Neural cell (in vitro differentiated cells): ENCODE measurements at regions not wholly inside any gene's neighbourhood (a gene's known extent, or its start where the extent isn't known, plus 50 kb on each side); places are given as distances from the start of the nearest gene placed in this dataset.

Source experiments
- H2AFZ ChIP-seq: fragments of 200-600, 300-800 bp; sonication (generic), shearing (Covaris generic); 2 replicates; pipeline ENCODE4 v1.6.0; 2014; ENCODE audit warnings: low read depth, mild to moderate bottlenecking, antibody characterized with exemption, low read length, moderate library complexity
- H3F3A ChIP-seq: fragments of 200-600 bp; shearing (Covaris generic); 2 replicates; pipeline ENCODE4 v1.6.1; 2016; ENCODE audit warnings: mild to moderate bottlenecking, moderate library complexity, mixed read lengths, antibody characterized with exemption, low read length; ENCODE audit not compliant: insufficient read depth, poor library complexity, severe bottlenecking
- H3K27ac ChIP-seq: fragments of 200-600, 300-800 bp; sonication (generic), shearing (Covaris generic); 2 replicates; pipeline ENCODE4 v1.5.1; 2014; ENCODE audit warnings: mild to moderate bottlenecking, low read length, moderate library complexity
- H3K27me3 ChIP-seq: fragments of 300-800, 200-600 bp; sonication (generic), shearing (Covaris generic); 2 replicates; pipeline ENCODE4 v1.6.0; 2014; ENCODE audit warnings: mild to moderate bottlenecking, low read depth, low read length, moderate library complexity; ENCODE audit not compliant: insufficient read depth
- H3K36me3 ChIP-seq: fragments of 300-800, 200-600 bp; sonication (generic), shearing (Covaris generic); 2 replicates; pipeline ENCODE4 v1.5.1; 2014; ENCODE audit warnings: mild to moderate bottlenecking, antibody characterized with exemption, low read length, moderate library complexity; ENCODE audit not compliant: insufficient read depth
- H3K4me2 ChIP-seq: fragments of 300-800, 200-600 bp; sonication (generic), shearing (Covaris generic); 2 replicates; pipeline ENCODE4 v1.6.0; 2014; ENCODE audit warnings: mild to moderate bottlenecking, low read length
- H3K4me3 ChIP-seq: fragments of 300-800, 200-600 bp; sonication (generic), shearing (Covaris generic); 2 replicates; pipeline ENCODE4 v1.5.1; 2014; ENCODE audit warnings: mild to moderate bottlenecking, low read length, moderate library complexity
- H3K79me2 ChIP-seq: fragments of 200-600 bp; shearing (Covaris generic); replicated peaks from 2 replicates; pipeline ENCODE4 v1.6.0; 2014; ENCODE audit warnings: mild to moderate bottlenecking, low read length, moderate library complexity; ENCODE audit not compliant: insufficient read depth
- H3K9ac ChIP-seq: fragments of 300-800, 200-600 bp; sonication (generic), shearing (Covaris generic); 2 replicates; pipeline ENCODE4 v1.6.1; 2016; ENCODE audit warnings: mild to moderate bottlenecking, low read length, mixed read lengths
- H3K9me2 ChIP-seq: fragments of 200-600 bp; shearing (Covaris generic); 2 replicates; pipeline ENCODE4 v1.6.1; 2016; ENCODE audit warnings: mild to moderate bottlenecking, low read length, mixed read lengths; ENCODE audit not compliant: insufficient read depth
- H3K9me3 ChIP-seq: fragments of 200-600, 300-800 bp; sonication (generic), shearing (Covaris generic); 2 replicates; pipeline ENCODE4 v1.6.1; 2016; ENCODE audit warnings: mild to moderate bottlenecking, mixed run types, low read length, moderate library complexity, mixed read lengths
- H4K20me1 ChIP-seq: fragments of 200-600 bp; shearing (Covaris generic); 2 replicates; pipeline ENCODE4 v1.6.1; 2016; ENCODE audit warnings: mild to moderate bottlenecking, mixed run types; ENCODE audit not compliant: insufficient read depth
- EP300 ChIP-seq: fragments of 450-650 bp; conservative IDR thresholded peaks from 2 replicates; pipeline ENCODE4 v1.6.1; 2014; ENCODE audit warnings: antibody characterized with exemption, mild to moderate bottlenecking, moderate library complexity; ENCODE audit not compliant: poor library complexity, severe bottlenecking
- EZH2 ChIP-seq: fragments of 200-600, 300-800 bp; shearing (Covaris generic), sonication (generic); IDR thresholded peaks from 2 replicates; pipeline ENCODE4 v1.6.1; 2014; ENCODE audit warnings: antibody characterized with exemption, low read length, borderline replicate concordance, mild to moderate bottlenecking; ENCODE audit not compliant: insufficient read depth, poor library complexity, severe bottlenecking
- MXI1 ChIP-seq: fragments of 450-650 bp; conservative IDR thresholded peaks from 2 replicates; pipeline ENCODE4 v1.6.1; 2014; ENCODE audit warnings: antibody characterized with exemption, mild to moderate bottlenecking; ENCODE audit not compliant: poor library complexity, severe bottlenecking
- POLR2AphosphoS5 ChIP-seq: IDR thresholded peaks from 2 replicates; pipeline ENCODE4 v1.6.1; 2012
- RAD21 ChIP-seq: fragments of 450-650 bp; conservative IDR thresholded peaks from 2 replicates; pipeline ENCODE4 v1.6.1; 2014; ENCODE audit warnings: antibody characterized with exemption, mild to moderate bottlenecking, moderate library complexity
- SMC3 ChIP-seq: fragments of 450-650 bp; conservative IDR thresholded peaks from 2 replicates; pipeline ENCODE4 v1.6.1; 2014; ENCODE audit warnings: antibody characterized with exemption, mild to moderate bottlenecking, moderate library complexity; ENCODE audit not compliant: poor library complexity
- TAF1 ChIP-seq: IDR thresholded peaks from 2 replicates; pipeline ENCODE4 v1.6.1; 2012; ENCODE audit warnings: low read depth
- TF ChIP-seq, protein P1 (sequence below): IDR thresholded peaks from 2 replicates; pipeline ENCODE4 v1.6.1; 2012; ENCODE audit warnings: borderline replicate concordance
- TF ChIP-seq, protein P2 (sequence below): fragments of 450-650 bp; IDR thresholded peaks from 2 replicates; pipeline ENCODE4 v1.5.1; 2014; ENCODE audit warnings: antibody characterized with exemption, mild to moderate bottlenecking, moderate library complexity; ENCODE audit not compliant: poor library complexity, severe bottlenecking

DNA sequence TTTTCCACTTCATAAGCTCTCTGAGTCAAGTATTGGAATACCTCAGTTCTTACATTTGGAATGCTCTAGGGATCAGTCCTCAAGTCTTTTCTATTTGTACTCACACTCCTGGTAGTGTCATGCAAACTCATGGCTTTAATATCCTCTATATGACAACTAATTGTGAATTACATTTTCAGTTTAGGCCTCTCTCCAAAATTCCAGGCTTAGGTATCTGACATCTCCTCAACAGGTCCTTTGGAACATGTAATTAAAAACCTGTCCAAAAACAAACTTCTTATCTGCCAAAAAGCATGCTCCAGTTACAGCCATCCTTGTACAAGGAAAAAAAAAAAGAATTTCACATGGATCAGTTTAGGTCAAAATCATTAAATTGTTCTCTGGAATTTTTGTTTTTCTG is 1336.2 kb upstream of the NRXN1 start:
- Histone ChIP-seq H3K27me3 (no peaks in the 10 kb centered on the region), H3K9me2 (no peaks in the 10 kb centered on the region), H3K4me2 (no peak overlapping the region), H3K79me2 (no peaks in the 10 kb centered on the region), H3K9ac (no peak overlapping the region), H4K20me1 (no peaks in the 10 kb centered on the region), H3K9me3 (no peaks in the 10 kb centered on the region), H2AFZ (no peak overlapping the region), H3K27ac (no peak overlapping the region), H3F3A (no peaks in the 10 kb centered on the region), H3K36me3 (no peaks in the 10 kb centered on the region), H3K4me3 (no peak overlapping the region)
- TF ChIP-seq POLR2AphosphoS5 (no peak), EP300 (no peak), RAD21 (no peak), SMC3 (no peak)
- TF ChIP-seq, protein P1, sequence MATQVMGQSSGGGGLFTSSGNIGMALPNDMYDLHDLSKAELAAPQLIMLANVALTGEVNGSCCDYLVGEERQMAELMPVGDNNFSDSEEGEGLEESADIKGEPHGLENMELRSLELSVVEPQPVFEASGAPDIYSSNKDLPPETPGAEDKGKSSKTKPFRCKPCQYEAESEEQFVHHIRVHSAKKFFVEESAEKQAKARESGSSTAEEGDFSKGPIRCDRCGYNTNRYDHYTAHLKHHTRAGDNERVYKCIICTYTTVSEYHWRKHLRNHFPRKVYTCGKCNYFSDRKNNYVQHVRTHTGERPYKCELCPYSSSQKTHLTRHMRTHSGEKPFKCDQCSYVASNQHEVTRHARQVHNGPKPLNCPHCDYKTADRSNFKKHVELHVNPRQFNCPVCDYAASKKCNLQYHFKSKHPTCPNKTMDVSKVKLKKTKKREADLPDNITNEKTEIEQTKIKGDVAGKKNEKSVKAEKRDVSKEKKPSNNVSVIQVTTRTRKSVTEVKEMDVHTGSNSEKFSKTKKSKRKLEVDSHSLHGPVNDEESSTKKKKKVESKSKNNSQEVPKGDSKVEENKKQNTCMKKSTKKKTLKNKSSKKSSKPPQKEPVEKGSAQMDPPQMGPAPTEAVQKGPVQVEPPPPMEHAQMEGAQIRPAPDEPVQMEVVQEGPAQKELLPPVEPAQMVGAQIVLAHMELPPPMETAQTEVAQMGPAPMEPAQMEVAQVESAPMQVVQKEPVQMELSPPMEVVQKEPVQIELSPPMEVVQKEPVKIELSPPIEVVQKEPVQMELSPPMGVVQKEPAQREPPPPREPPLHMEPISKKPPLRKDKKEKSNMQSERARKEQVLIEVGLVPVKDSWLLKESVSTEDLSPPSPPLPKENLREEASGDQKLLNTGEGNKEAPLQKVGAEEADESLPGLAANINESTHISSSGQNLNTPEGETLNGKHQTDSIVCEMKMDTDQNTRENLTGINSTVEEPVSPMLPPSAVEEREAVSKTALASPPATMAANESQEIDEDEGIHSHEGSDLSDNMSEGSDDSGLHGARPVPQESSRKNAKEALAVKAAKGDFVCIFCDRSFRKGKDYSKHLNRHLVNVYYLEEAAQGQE = no peak

DNA sequence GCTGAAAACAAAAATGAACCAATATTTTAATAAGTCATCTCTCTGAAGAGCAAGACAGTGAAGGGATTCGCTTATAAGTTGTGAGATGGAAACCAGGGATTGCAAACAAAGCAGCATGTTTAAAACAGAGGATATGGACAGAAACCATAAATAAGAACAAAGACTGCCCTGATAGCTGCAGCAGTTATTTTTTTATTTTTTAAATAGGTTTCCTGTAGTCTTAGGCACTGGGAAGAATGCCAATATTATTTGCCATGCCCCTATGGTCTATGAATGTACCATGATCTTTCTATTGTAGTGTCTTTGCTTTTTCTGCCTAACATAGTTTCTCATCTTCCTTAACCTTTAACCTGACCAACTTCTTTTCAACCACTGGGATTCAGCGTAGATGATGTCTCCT is 1334.0 kb upstream of the NRXN1 start:
- no peak overlapping the region for H3K4me2 ChIP-seq
- H3K27me3 ChIP-seq = no peaks in the 10 kb centered on the region
- H4K20me1 ChIP-seq = no peaks in the 10 kb centered on the region
- TF ChIP-seq SMC3 (no peak), TAF1 (no peak), EP300 (no peak), MXI1 (no peak), POLR2AphosphoS5 (no peak), EZH2 (no peak), RAD21 (no peak)
- TF ChIP-seq, protein P1 = no peak
- TF ChIP-seq, protein P2, sequence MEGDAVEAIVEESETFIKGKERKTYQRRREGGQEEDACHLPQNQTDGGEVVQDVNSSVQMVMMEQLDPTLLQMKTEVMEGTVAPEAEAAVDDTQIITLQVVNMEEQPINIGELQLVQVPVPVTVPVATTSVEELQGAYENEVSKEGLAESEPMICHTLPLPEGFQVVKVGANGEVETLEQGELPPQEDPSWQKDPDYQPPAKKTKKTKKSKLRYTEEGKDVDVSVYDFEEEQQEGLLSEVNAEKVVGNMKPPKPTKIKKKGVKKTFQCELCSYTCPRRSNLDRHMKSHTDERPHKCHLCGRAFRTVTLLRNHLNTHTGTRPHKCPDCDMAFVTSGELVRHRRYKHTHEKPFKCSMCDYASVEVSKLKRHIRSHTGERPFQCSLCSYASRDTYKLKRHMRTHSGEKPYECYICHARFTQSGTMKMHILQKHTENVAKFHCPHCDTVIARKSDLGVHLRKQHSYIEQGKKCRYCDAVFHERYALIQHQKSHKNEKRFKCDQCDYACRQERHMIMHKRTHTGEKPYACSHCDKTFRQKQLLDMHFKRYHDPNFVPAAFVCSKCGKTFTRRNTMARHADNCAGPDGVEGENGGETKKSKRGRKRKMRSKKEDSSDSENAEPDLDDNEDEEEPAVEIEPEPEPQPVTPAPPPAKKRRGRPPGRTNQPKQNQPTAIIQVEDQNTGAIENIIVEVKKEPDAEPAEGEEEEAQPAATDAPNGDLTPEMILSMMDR = no peak
- H3K9ac ChIP-seq = no peak overlapping the region
- no peaks in the 10 kb centered on the region for H3K9me2 ChIP-seq
- no peak overlapping the region for H3K27ac ChIP-seq
- no peak overlapping the region for H2AFZ ChIP-seq
- H3K9me3 ChIP-seq = no peaks in the 10 kb centered on the region
- no peak overlapping the region for H3K4me3 ChIP-seq
- H3K79me2 ChIP-seq = no peaks in the 10 kb centered on the region
- no peaks in the 10 kb centered on the region for H3K36me3 ChIP-seq
- H3F3A ChIP-seq = no peaks in the 10 kb centered on the region
